ENCODE measurements at regions not wholly inside any gene's neighbourhood (a gene's known extent, or its start where the extent isn't known, plus 50 kb on each side); places are given as distances from the start of the nearest gene placed in this dataset.
"Not testable (repeated sequence)": the region's sequence is repeated elsewhere in the genome, so short reads cannot be mapped to it uniquely, and the experiment has no call there.

DNA sequence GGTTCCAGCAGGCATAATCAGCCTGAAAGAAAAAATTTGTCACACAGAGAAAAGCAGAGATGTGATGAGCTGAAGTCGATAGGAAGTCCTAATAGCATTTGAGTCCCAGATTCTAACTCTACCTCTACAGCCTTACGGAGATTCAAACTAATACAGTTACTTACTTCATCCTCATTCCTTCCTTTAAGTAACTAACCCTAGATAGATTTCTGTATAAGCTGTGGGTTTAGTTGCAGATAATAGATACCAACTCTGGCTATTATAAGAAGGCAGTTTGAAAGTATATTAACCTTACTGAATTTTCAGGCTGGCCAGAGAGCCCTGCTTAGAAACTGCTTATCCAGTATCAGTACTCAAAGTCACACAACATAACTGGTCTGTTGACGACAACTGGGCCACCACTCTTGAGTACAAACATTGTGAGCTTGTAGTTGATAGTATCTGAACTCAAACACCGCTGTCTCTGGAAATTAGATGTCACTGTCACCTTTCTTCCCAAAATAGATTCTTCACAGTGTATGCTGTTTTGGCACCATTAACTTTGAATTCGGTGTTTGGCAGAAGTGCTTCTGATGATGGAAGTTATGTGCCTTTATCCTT, 484.3 kb downstream of the DIPK2A start:
- DNase-seq = no peak

DNA sequence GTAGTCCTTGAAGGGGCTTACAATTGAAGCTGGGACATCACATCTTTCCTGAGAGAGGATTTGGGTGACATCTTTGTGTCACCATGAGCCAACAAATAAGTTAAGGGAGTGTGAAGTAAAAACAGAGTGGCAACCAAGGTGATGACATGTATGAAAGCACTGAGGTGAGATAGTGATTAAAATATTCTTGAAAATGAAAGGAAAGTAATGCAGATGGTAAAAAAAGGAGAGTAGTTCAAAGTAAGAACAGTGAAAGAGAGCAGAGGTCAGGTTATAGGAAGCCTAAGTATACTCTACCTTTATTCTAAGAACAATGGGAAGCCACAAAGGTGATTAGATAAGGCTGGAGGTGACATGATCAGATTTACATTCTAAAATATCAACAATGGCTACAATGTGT, 486.1 kb downstream of the DIPK2A start:
- DNase-seq = no peak

DNA sequence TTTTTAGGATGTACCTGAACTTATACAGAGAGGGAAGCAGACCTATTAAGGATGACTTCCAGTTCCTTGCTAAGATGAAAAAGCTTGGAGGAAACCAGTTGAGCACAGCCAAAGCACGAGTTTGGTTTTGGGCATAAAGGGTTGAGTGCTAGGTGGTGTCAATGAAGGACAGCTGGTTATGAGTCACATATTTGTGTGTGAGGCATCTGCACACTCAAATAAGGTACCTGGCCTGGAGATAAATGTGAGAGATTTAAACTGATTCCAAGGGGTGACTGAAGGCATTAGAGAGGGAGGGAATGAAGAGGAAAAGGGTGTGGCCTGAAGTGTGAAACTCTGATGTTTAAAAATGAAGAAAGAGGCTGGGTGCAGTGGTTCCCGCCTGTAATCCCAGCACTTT, 486.7 kb downstream of the DIPK2A start:
- DNase-seq = no peak

- DNase-seq = no peak
Observed at GRCh38 chr3:144462337-144462736, 490.7 kb downstream of the DIPK2A start.

- DNase-seq = no peak
Observed at GRCh38 chr3:144463911-144464310, 492.3 kb downstream of the DIPK2A start.

GRCh38 chr3:144466114-144466513, 494.5 kb downstream of the DIPK2A start:
- no peak for DNase-seq

- no peak for DNase-seq
Observed at GRCh38 chr3:144466540-144466939, 494.9 kb downstream of the DIPK2A start.

- no peak for DNase-seq
Observed at GRCh38 chr3:144470666-144471065, 499.0 kb downstream of the DIPK2A start.

DNA sequence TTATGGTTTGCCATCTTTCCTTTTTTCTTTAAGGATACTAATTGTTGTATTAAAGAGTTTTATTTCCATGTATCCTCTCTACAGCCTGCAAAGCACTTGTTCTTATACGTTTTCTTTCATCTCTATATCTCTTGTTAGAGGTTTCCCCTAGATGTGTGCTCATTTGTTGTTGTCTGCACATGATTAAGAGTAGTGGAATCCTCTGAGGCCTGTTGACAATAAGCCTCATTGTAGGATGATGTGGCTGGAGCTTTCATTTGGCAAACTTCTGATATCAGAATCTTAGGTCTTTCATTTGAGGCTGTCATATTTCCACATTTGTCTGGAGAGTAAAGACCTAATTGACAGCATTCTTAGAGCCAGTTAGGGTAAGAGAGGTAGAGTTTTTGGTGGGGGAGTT, 506.0 kb downstream of the DIPK2A start:
- no peak for DNase-seq

DNA sequence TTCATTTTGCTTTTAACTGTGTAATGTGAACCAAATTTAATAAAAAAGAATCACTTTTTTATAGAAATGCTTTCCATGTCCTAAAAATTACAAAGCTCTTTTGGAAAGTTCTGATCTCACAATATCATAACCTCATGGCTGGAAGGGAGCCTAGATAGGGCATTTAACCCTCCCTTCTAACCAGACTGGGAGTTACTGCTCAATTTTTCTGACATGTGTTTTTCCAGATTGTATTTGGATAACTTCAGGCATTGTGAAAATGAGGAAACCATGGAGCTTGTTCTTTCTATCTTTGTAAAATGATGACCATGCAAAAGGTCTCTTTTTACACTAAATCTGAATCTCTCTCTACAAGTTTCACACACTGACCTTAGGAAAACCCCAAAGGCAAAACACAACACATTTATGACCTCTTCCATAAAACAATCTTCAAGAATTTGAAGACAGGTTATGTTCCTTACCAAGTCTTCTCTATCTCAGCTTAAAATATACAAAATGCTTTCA, 508.8 kb downstream of the DIPK2A start:
- no peak for DNase-seq

DNA sequence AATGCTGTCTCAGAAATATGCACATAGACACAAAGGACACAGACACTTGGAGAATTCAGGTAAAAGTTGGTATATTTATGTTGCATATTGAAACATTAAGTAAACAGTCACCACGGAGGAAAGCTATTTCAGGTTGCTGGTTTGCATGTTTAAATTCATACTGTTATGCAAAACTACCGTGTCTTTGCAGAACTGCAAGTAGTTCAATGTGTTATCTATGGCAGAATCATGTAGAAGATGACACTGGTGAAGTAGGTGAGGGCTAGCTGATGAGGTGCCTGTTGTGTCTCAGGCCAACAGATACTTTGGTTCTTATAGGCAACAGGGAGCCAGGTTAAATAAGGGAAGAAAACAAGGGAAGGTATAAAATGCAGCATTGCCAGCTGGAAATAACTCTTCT, 511.3 kb downstream of the DIPK2A start:
- no peak for DNase-seq

DNA sequence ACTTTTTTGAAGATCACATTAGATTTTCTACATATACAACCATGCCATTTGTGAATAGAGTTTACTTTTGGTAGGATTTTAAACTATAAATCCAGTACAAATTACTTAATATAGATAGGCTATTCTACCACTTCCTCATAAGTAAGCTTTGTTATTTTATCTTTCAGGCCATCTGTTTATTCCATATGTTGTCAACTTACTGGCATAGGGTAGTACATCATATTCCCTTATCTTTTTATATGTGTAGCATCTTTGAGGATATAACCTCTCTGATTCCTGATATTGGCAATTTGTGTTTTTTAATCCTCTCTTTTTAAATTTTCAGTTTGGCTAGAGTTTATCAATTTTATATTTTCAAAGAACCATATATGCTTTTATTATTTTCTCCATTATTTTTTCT, 515.4 kb downstream of the DIPK2A start:
- DNase-seq = no peak

DNA sequence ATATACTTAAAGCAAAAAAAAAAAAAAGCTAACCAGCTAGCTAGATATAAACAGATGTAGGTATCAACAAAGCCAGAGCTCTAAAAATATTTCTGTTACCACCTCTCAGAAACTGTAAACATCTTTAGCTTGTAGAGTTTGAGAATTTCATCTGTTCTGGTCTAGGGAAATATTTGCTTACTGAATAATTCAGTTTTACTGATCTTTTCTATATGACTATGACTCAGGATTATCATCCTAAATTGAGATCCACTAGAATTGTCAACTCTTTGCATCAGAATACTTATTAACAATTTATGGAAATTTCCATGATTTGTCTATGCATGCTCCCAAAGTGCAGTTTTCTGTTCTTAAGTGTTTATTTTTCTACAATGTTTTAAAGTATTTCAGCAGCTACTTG, 517.3 kb downstream of the DIPK2A start:
- DNase-seq = no peak

DNA sequence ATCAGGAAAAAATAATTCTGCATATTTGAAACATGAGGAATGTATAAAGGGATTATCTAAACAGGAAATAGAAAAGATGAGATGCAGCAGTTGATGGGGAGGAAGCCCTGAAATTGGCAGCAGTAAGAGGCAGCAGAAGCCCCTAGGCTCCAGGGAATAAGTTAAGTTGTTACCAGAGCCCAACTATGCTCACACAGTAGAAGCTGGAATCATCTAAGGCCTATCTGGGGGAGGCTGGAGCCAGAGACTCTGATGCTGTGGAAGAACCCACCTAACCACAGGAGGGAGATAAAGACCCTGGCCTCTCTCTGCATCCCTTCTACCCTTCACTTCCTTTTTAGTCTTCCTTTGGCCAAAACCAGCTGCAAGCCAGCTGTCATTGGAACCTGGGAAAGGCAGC, 519.7 kb downstream of the DIPK2A start:
- no peak for DNase-seq

DNA sequence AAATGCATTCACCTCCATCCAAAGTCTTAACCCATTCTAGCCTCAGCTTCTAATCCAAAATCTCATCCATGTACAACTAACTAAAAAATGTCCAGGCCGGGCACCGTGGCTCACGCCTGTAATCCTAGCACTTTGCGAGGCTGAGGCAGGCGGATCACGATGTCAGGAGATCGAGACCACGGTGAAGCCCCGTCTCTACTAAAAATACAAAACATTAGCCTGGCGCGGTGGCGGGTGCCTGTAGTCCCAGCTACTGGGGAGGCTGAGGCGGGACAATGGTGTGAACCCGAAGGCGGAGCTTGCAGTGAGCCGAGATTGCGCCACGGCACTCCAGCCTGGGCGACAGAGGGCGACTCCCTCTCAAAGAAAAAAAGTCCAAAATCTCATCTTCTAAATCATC, 523.0 kb downstream of the DIPK2A start:
- DNase-seq = not testable (repeated sequence)

DNA sequence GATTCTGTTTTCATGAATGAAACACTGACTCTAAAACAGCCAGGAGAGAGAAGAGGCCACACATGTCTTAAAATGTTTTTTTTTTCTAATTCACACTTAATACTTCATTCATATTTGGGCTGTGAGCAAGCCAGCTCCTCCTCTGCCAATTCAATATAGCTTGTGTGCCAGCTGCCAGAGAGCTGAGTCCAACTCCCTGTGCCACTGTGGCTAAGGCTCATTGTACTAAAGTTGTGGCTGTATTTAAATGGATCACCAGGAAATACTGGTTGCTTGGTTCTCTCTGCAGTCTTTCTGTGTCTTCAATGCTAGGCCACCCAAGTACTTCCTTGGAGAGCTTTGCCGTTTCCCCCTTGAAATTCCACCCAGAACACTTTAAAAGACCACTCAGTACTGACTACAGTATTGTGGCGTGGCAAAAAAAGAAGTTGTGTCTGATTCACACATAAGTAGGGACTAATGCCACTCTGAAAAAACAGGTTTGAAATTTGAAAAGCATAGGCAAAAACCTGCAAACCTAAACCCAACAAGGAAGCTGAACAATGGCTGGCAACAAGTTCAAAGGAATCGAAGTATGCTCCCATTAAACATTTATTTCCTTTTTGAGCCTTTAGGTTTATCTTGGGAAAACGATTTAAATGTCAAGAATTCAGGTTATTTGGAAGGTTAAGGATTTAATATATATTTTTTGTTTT, 524.7 kb downstream of the DIPK2A start:
- DNase-seq = peak in 15 of 58 donors; percentile 1 to 38 (median 8)

DNA sequence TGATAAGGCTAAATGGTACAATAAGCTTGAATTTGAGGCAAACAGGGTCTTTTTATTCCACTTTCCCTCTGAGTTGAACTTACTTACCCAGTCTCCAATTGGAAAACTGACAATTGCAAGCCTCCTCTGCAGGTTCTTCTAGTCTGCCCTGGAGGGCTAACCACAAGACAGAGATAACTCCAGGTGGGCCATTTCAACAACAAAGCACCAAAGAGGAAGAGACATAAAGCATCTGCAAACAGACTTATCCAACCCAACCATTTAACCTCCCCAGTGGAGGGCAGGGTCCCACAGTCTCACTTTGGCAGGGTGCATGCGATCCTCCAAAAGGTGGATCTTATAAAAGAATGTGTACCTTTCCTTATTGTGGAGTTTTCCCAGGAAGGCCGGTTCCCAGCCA, 525.8 kb downstream of the DIPK2A start:
- DNase-seq = no peak

DNA sequence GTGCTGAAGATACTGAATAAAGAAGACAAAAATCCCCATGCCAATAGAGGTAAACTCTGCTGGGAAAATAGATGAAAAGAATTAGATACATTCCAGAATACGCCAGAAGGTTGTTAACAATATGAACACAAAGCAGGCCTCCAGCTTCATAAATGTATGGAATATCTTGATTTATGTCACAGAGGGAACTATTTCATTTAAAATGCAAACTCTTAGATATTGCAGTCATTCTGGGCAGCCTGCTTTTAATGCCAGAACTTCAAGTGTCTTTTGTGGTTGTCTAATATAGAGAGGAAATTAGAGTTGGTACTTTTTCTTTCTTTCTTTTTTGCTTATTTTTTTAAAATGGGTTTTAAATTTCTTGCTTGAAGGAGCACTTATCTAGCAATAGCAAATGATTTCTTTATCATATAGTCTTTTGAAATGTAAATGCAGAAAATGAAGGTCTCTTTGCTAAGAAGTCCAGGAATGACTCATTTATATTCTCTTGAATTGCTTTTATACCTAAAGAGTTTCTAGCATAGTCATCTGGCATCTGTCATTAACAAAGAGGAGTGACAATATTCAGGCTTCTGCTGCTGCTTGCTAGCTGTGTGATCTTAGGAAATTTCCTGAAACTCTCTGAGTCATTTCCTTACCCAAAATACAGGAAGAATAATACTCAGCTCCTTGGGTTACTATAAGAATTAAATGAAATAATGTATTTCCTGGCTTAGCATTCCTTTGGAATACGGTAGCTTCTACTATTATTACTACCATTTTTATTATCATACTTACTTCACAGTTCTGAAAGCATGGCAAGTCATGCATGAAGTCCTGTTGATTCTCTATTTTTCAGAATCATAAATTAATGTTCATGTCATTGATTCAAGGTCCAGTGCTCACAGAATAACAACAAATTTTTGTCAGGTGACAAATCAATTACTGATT, 527.6 kb downstream of the DIPK2A start:
- DNase-seq = no peak

- no peak for DNase-seq
Observed at GRCh38 chr3:144501467-144501866, 529.8 kb downstream of the DIPK2A start.

- DNase-seq = no peak
Observed at GRCh38 chr3:144502402-144502801, 530.8 kb downstream of the DIPK2A start.

DNA sequence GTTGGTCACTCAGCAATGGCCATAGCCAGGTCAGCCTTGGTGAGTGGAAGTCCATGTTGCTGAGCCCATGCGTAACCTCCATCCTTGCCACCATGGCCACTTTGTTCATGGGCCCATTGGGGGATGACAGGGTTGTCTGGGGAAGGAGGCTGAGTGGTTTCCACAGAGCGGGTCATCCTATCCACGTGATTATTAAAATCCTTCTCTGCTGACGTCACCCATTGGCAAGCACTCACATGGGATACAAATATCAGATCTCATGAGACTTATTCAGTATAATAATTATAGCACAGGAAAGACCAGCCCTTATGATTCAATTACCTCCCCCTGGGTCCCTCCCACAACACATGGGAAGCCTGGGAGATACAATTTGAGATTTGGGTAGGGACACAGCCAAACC, 534.8 kb downstream of the DIPK2A start:
- DNase-seq = not testable (repeated sequence)

- no peak for DNase-seq
Observed at GRCh38 chr3:144511346-144511745, 539.7 kb downstream of the DIPK2A start.
